Panc1 (cell line): ENCODE measurements at regions not wholly inside any gene's neighbourhood (a gene's known extent, or its start where the extent isn't known, plus 50 kb on each side); places are given as distances from the start of the nearest gene placed in this dataset.

Experiments
- POLR2AphosphoS5 ChIP-seq: IDR thresholded peaks from 2 replicates; pipeline ENCODE4 v1.6.1; 2012; ENCODE audit warnings: mild to moderate bottlenecking, low read depth, low read length, moderate library complexity
- TF ChIP-seq, protein P1 (sequence below): fragments of 450-650 bp; IDR thresholded peaks from 2 replicates; pipeline ENCODE4 v1.5.1; 2017; ENCODE audit warnings: mild to moderate bottlenecking

- TF ChIP-seq, protein P1, sequence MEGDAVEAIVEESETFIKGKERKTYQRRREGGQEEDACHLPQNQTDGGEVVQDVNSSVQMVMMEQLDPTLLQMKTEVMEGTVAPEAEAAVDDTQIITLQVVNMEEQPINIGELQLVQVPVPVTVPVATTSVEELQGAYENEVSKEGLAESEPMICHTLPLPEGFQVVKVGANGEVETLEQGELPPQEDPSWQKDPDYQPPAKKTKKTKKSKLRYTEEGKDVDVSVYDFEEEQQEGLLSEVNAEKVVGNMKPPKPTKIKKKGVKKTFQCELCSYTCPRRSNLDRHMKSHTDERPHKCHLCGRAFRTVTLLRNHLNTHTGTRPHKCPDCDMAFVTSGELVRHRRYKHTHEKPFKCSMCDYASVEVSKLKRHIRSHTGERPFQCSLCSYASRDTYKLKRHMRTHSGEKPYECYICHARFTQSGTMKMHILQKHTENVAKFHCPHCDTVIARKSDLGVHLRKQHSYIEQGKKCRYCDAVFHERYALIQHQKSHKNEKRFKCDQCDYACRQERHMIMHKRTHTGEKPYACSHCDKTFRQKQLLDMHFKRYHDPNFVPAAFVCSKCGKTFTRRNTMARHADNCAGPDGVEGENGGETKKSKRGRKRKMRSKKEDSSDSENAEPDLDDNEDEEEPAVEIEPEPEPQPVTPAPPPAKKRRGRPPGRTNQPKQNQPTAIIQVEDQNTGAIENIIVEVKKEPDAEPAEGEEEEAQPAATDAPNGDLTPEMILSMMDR, result no peak
- TF ChIP-seq POLR2AphosphoS5, result no peak
Observed at GRCh38 chr14:62409169-62409568, 636.1 kb downstream of the KCNH5 start.
